Right forelimb (tissue), 1 donor: ENCODE measurements at regions not wholly inside any gene's neighbourhood (a gene's known extent, or its start where the extent isn't known, plus 50 kb on each side); places are given as distances from the start of the nearest gene placed in this dataset.

Experiments
- DNase-seq: peaks from one replicate; pipeline ENCODE4 v3.0.0-alpha.2; 2018

DNA sequence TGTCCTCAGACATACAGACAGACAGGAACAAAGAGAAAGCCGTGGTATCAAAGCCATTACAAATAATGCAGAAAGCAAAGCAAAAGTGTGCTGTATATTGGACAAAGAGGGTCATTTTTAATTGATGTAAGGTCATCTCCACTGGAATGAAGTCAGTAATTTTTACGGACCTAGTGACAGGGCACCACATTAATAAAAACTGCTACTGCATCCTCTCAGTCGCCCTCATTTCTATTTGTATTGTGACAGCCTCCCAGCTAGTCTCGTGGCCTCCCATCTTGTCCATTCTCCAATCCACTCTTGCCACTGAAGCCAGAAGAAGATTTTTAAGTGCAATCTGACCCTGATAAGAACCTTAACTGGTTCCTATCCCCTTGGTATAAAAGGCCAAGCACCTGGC lies 132.4 kb downstream of the NUAK1 start:
- DNase-seq = no peak

DNA sequence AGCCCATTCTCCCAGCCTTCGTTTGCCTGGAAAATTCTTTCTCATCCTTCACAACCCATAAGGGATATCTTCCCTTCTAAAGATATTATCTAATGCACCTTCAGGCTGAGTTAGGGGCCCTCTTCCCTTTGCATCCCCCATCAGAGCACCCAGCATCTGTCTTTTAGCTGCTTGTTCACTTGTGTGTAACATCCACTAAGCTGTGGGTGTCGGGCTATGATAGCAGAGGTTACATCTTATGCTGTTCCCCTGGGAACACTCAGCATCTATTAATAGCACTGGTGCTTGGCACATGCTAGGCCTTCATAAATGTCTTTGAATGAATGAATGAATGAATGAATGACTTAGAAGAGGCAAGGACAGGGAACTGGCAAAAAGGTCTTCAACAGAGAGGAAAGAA lies 131.8 kb downstream of the NUAK1 start:
- DNase-seq = no peak

DNA sequence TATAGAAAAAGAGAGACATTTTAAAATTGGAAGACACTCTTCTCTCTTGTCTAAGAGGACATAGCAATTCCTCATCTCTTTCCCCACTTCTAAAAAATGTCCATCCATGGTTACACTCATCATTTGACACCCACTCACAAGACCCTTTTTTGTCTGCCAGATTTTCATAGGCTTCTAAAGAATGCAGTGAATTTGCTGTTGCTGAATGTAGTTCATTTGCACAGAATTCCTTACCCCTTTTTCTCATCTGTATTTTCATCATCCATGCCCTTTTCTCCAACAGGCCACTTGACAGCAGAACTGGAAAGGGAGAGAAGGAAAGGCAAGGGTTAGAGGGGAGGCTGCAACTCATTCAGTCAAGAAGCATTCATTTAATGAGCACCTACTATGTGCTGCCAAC lies 128.0 kb downstream of the NUAK1 start:
- DNase-seq = no peak
